VCaP (cell line): ENCODE measurements at regions not wholly inside any gene's neighbourhood (a gene's known extent, or its start where the extent isn't known, plus 50 kb on each side); places are given as distances from the start of the nearest gene placed in this dataset.

Experiments used
- H3K27ac ChIP-seq: fragments of 450-650 bp; 2 replicates; pipeline ENCODE4 v1.5.1; 2017
- CTCF ChIP-seq: fragments of 450-650 bp; conservative IDR thresholded peaks from 2 replicates; pipeline ENCODE4 v1.5.1; 2017; ENCODE audit warnings: mild to moderate bottlenecking, moderate library complexity

GRCh38 chr9:129465834-129466535 is 154.9 kb downstream of the C9orf50 start:
- TF ChIP-seq CTCF, result no peak
- H3K27ac ChIP-seq, result no peak overlapping the region; the same call in 1 of the 2 replicates

GRCh38 chr9:129464972-129465833 is 155.7 kb downstream of the C9orf50 start:
- H3K27ac ChIP-seq, result no peak overlapping the region; the same call in 1 of the 2 replicates
- no peak for TF ChIP-seq CTCF

GRCh38 chr9:129463994-129464393 is 156.9 kb downstream of the C9orf50 start:
- no peak overlapping the region for H3K27ac ChIP-seq
- no peak for TF ChIP-seq CTCF

GRCh38 chr9:129463477-129463876 is 157.4 kb downstream of the C9orf50 start:
- no peak overlapping the region for H3K27ac ChIP-seq
- TF ChIP-seq CTCF, result no peak

- TF ChIP-seq CTCF, result no peak
- peak overlapping the region; percentile 98; the same call in 1 of the 2 replicates for H3K27ac ChIP-seq
These were observed 158.5 kb downstream of the C9orf50 start for GRCh38 chr9:129462360-129462759.

GRCh38 chr9:129460323-129461261 is 160.3 kb downstream of the C9orf50 start:
- H3K27ac ChIP-seq, result peak overlapping the region; percentile 98
- TF ChIP-seq CTCF, result peak; percentile 27; the same call in 1 of the 2 replicates
